ENCODE measurements at regions not wholly inside any gene's neighbourhood (a gene's known extent, or its start where the extent isn't known, plus 50 kb on each side); places are given as distances from the start of the nearest gene placed in this dataset.

DNA sequence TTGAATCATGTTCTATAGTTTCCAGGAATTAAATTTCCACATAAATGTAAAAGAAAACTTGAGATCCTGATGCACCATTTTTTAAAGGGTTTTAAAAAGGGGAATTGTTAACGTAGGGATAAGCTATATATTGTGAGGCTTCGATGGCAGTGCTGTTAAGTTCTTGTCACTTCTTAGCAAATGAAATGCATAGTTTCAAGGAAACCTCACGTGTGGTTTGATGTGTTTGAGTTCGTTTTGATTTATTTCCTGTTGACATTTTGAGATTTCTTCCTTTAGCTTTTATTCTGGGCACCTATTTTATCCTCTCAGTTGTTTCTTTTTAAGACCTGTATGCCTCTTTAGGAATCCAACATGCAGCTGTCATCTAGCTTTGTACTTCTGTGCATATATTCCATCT, 301.0 kb downstream of the DOCK8 start:
- intact Hi-C loops (cut with micrococcal nuclease) = no loop called here
- no peak for ATAC-seq
- no peak for DNase-seq

GRCh38 chr9:517993-518392, 303.3 kb downstream of the DOCK8 start:
- ATAC-seq = no peak

DNA sequence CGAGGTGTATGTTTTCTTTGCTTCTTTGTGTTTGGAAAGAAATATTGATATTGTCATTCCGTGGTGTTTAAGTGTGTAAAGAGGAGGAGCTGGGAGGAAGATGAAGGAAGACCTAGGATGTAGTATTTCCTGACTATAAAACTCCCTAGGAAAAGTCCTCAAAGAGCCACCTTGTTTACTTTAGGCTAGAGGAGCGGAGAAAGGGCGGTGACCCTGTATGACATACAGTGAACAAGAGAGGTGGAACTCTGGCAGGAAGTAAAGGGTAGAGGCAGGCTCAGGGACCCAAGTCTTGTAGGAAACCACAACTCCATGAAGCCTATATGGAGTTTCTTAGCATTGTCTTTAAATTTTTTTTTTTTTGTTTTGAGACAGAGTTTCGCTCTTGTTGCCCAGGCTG, 303.9 kb downstream of the DOCK8 start:
- ATAC-seq (no peak), DNase-seq (no peak)
- intact Hi-C loops (cut with micrococcal nuclease) = no loop called here

More at GRCh38 chr9:517993-518392, 303.3 kb downstream of the DOCK8 start:
- intact Hi-C loops (cut with micrococcal nuclease) = no loop called here
- DNase-seq = no peak

GRCh38 chr9:519579-519978, 304.9 kb downstream of the DOCK8 start:
- no peak for ATAC-seq
- intact Hi-C loops (cut with micrococcal nuclease) = no loop called here
- no peak for DNase-seq

- ATAC-seq = no peak
- intact Hi-C loops (cut with micrococcal nuclease) = no loop called here
- DNase-seq = no peak
Observed at GRCh38 chr9:520302-520701, 305.6 kb downstream of the DOCK8 start.

- DNase-seq (no peak), ATAC-seq (peak; percentile 44)
- intact Hi-C loops (cut with micrococcal nuclease) = no loop called here
Observed at GRCh38 chr9:522190-522589, 307.5 kb downstream of the DOCK8 start.

GRCh38 chr9:522658-523057, 308.0 kb downstream of the DOCK8 start:
- no peak for DNase-seq
- intact Hi-C loops (cut with micrococcal nuclease) = no loop called here
- peak; percentile 92 for ATAC-seq

DNA sequence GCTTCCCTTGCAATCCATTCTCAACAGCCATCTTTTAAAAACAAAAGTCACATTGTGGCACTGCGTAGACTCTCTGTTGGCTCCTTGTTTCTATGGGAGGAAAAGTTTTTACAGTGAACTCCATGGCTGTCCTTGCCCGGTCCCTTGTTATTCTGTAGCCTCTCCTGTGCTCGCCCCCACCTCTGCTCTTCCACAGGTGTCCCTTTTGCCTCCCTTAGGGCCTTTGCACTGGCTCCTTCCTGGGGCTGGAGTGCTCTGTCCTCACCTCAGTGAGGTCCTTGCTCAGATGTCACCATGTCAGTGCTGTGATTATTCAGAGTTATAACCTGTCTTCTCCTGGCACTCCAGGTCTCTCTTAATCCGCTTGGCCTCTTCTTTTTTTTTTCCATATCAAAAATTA, 308.8 kb downstream of the DOCK8 start:
- ATAC-seq (peak; percentile 28), DNase-seq (no peak)
- intact Hi-C loops (cut with micrococcal nuclease) = no loop called here

DNA sequence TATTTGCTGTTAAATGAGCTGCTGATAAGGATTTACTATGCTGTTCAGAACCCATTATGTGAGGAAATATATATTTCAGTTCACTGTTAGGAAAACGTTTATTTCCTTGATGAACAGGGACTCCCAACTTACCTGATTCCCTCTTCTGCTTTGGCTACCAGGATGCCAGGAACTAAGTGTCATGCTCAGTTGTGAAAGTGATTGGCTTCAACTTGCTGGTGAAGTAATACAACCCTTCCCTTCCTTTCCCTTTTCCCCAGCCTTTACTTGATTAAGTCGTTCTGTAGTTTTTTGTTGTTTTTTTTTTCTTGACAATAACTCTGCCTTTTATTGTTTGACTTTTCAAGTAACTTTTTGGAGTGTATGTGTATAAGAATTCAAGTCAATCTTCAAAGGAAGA, 309.3 kb downstream of the DOCK8 start:
- ATAC-seq (peak; percentile 49), DNase-seq (no peak)
- intact Hi-C loops (cut with micrococcal nuclease) = no loop called here

DNA sequence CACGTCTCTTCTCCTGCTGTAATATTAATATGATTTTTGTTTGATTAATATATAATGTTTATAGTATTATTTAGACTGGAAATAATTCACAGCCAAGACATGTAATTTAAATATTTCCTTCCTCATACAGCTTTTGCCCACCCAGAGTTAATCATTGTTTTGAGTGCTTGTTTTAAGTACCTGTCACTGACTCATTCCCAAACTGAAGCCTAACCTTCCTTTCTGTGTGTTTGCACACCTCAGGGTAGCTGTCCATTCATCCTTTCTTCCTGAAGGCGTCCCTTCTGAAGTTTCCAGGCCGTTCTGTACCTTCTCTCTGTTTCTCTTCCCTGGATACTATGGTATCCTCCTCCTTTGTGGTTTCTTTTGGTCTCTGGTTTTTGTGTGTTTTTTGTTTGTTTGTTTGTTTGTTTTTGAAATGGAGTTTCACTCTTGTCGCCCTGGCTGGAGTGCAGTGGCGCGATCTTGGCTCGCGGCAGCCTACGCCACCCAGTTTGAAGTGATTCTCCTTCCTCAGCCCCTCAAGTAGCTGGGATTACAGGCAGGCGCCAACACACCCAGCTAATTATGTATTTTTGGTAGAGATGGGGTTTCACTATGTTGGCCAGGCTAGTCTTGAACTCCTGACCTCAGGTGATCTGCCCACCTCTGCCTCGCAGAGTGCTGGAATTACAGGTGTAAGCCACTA, 312.4 kb downstream of the DOCK8 start:
- intact Hi-C loops (cut with micrococcal nuclease) = no loop called here

GRCh38 chr9:529731-530130, 311.8 kb upstream of the DMRT1 start:
- no peak for DNase-seq
- ATAC-seq = peak; percentile 11
- intact Hi-C loops (cut with micrococcal nuclease) = no loop called here

More for the DNA sequence above, 312.4 kb downstream of the DOCK8 start:
- ATAC-seq (no peak), DNase-seq (no peak)

DNA sequence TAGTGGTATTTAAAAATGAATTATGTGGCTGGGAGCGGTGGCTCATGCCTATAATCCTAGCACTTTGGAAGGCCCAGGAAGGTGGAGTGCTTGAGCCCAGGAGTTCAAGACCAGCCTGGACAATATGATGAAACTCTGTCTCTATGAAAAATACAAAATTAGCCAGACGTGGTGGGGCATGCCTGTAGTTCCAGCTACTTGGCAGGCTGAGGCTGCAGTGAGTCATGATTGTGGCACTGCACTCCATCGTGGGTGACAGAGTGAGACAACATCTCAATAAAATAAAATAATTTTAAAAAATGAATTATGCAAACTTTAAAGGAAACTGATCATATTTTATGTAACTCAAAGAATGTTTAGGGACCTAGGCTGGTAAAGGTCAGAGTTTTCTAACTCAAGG, 310.8 kb upstream of the DMRT1 start:
- ATAC-seq (peak; percentile 72), DNase-seq (peak; percentile 65)
- intact Hi-C loops (cut with micrococcal nuclease) = no loop called here

DNA sequence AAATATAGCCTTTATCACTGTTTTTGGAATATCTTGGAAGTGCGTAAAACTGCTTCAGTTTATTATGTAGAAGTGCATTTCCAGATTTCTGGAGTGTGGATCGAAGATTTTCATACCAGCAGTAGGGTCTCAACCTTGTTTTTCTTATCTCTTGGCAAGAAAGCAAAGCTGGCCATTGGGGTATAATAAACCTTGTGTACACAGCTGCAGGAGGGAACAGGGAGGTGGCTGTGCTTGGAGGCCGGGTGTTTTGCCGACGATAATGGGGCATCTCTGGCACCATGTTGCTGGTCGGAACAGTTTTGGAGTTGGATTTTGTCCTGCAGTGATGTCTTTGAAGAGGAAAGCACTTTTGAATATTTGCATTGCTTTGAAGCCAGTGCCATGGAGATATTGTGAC, 308.8 kb upstream of the DMRT1 start:
- DNase-seq = no peak
- peak; percentile 51 for ATAC-seq
- intact Hi-C loops (cut with micrococcal nuclease) = no loop called here

DNA sequence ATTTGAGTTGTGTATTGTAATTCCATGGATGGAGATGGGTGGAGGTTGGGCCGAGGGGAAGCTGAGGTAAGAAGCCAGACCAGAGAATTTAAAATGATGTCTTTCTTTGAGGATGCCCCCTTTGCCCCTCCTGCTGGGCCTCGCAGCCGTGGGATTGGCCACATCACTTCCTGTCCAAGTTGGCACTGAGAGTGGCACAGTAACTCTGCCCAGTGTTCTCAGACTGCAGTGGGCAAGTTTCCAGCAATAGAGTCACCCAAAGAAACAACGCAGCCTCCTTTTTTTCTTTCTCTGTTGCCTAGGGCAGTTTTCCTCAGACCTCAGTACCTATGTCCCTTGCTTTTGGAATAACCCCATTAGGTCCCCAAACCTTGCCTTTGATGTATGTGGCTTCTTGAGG, 306.6 kb upstream of the DMRT1 start:
- DNase-seq (peak; percentile 50), ATAC-seq (peak; percentile 70)
- intact Hi-C loops (cut with micrococcal nuclease) = no loop called here

DNA sequence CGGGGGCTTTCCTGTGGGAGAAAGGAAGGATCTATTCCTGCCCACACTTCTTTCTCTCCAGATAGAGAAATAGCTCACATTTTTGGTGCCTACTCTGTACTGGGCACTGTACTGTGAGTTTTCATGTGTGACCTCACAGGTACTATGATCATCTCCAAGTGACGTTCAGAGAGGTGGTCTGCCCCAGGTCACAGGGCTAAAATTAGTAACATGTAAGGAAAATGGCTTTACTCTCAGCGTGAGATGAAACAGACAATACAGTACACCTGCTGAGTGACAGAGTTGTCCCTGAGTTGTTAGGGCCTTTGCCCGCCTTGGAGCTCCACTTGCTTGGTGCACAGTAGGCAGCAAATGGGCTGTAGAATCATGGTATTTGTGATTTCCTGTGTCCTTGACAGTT, 306.1 kb upstream of the DMRT1 start:
- ATAC-seq (peak; percentile 10), DNase-seq (no peak)
- intact Hi-C loops (cut with micrococcal nuclease) = no loop called here

DNA sequence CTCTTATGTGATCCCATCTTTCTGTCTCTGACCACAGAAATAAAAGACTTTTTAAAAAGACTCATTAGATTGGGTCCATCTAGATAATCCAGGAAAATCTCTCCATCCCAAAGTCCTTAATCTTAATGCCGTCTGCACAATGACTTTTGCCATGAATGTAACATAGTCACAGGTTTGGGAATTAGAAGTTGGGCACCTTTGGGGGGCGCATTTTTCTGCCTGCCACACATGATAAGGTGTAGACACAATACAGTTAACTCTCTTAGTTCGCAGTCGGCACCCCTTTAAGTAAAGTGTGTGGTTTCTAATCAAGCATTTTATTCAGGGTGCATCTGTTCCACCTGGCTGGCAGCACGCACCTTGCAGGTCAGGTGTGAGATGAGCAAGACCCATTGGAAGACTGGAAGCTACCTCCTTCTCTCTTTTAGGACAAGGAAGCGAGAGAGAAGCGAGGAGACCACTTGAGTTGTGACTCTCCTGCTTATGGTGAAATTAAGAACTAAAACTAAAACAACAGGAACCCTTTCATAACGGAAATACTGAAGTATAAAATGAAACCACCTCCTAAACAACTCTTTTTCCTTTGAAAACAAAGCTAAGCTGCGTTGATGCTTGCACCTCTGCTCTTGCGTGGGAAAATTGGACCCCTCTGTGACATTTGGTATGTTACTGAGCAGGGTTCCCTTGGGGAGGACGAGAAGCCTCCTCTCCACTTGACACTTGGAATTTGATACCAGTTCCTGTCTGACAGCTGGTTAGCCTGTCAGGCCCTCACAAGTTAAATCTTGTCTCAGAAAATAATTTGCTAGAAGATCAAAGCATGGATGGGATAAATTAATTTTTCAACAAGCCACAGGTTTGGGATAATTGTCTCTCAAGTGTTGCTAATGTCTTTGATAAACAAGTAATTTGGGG, 304.6 kb upstream of the DMRT1 start:
- peak; percentile 23 for ATAC-seq
- intact Hi-C loops (cut with micrococcal nuclease) = no loop called here
- no peak for DNase-seq

GRCh38 chr9:543478-543877, 298.0 kb upstream of the DMRT1 start:
- DNase-seq (no peak), ATAC-seq (no peak)
- intact Hi-C loops (cut with micrococcal nuclease) = no loop called here

DNA sequence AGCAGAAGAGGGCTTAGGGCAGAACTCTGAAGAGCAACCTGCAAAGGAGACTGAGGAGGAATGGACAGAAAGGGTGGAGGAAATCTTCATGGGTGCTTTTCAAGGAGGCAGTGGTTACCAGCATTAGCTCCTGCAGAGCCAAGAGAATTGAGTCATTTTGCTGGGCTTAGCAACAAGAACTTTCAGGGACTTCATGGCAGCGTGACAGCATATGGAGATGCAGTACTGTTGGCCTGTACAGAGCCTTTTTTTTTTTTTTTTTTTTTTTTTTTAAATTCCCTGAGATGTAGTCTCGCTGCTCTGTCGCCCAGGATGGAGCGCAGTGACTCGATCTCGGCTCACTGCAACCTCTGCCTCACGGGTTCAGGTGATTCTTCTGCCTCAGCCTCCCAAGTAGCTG, 296.0 kb upstream of the DMRT1 start:
- DNase-seq = peak; percentile 52
- ATAC-seq = peak; percentile 62
- intact Hi-C loops (cut with micrococcal nuclease) = loop anchor here (5.0 kb wide), 1 partner anchor 158 kb away; no protein-coding TSS in a partner anchor

DNA sequence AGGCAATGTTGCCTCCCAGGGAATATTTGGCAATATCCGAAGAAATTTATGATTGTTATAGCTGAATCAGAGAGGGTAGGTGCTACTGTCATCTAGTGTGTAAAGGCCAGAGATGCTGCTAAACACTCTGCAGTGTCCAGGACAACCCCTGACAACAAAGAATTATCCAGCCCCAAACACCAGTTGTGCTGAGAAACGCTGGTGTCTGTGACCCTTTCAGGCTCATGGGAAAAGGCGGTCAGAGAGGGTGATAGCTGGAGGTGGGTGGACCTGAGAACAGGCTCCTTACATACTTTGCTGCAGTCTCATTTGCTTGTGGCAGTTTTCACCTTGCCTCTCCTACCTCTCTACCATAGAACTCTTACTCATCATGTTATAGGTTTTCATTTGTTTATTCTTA, 295.3 kb upstream of the DMRT1 start:
- ATAC-seq (peak; percentile 44), DNase-seq (no peak)
- intact Hi-C loops (cut with micrococcal nuclease) = loop anchor here (5.0 kb wide), 1 partner anchor 159 kb away; no protein-coding TSS in a partner anchor

GRCh38 chr9:546797-547223, 294.7 kb upstream of the DMRT1 start:
- intact Hi-C loops (cut with micrococcal nuclease) = loop anchor here (5.0 kb wide), 1 partner anchor 160 kb away; no protein-coding TSS in a partner anchor
- ATAC-seq (peak; percentile 79), DNase-seq (no peak)

Data from left ventricle myocardium superior (tissue), 1 donor.